OCI-LY1 (cell line): ENCODE measurements at regions not wholly inside any gene's neighbourhood (a gene's known extent, or its start where the extent isn't known, plus 50 kb on each side); places are given as distances from the start of the nearest gene placed in this dataset.

Source experiments
- H2AFZ ChIP-seq: fragments of 200-600 bp; sonication (generic), shearing (Covaris generic); 2 replicates; pipeline ENCODE4 v1.6.0; 2014; ENCODE audit warnings: antibody characterized with exemption, mild to moderate bottlenecking, low read length
- H3F3A ChIP-seq: fragments of 200-600 bp; sonication (generic), shearing (Covaris generic); 2 replicates; pipeline ENCODE4 v1.6.0; 2014; ENCODE audit warnings: mild to moderate bottlenecking, antibody characterized with exemption, low read length, moderate library complexity; ENCODE audit not compliant: insufficient read depth
- H3K27ac ChIP-seq: fragments of 200-600 bp; sonication (generic); 2 replicates; pipeline ENCODE4 v1.5.1; 2014; ENCODE audit warnings: low read length, mixed run types, mild to moderate bottlenecking, low read depth; ENCODE audit not compliant: poor library complexity, severe bottlenecking
- H3K27me3 ChIP-seq: fragments of 200-600 bp; sonication (generic); 2 replicates; pipeline ENCODE4 v1.6.0; 2014; ENCODE audit warnings: antibody characterized with exemption, mild to moderate bottlenecking, low read length, moderate library complexity; ENCODE audit not compliant: insufficient read depth
- H3K36me3 ChIP-seq: fragments of 200-600 bp; sonication (generic); 2 replicates; pipeline ENCODE4 v1.6.1; 2014; ENCODE audit warnings: mild to moderate bottlenecking, antibody characterized with exemption, low read length, moderate library complexity, mixed read lengths; ENCODE audit not compliant: insufficient read depth
- H3K4me1 ChIP-seq: fragments of 200-600 bp; sonication (generic); 2 replicates; pipeline ENCODE4 v1.5.1; 2014; ENCODE audit warnings: mild to moderate bottlenecking, low read length, moderate library complexity; ENCODE audit not compliant: insufficient read depth, severe bottlenecking
- H3K4me2 ChIP-seq: fragments of 200-600 bp; sonication (generic), shearing (Covaris generic); 2 replicates; pipeline ENCODE4 v1.6.1; 2014; ENCODE audit warnings: low read length
- H3K4me3 ChIP-seq: fragments of 200-600 bp; sonication (generic); 2 replicates; pipeline ENCODE4 v1.5.1; 2014; ENCODE audit warnings: low read length, low read depth, mild to moderate bottlenecking, mixed read lengths; ENCODE audit not compliant: poor library complexity, severe bottlenecking
- H3K79me2 ChIP-seq: fragments of 200-600 bp; shearing (Covaris generic); 2 replicates; pipeline ENCODE4 v1.6.1; 2016; ENCODE audit warnings: mixed run types, low read length, mixed read lengths; ENCODE audit not compliant: insufficient read depth
- H3K9ac ChIP-seq: fragments of 200-600 bp; sonication (generic), shearing (Covaris generic); 2 replicates; pipeline ENCODE4 v1.6.1; 2014; ENCODE audit warnings: mild to moderate bottlenecking, low read length, mixed read lengths
- H3K9me2 ChIP-seq: fragments of 200-600 bp; sonication (generic), shearing (Covaris generic); 2 replicates; pipeline ENCODE4 v1.6.1; 2014; ENCODE audit warnings: low read depth, mild to moderate bottlenecking, low read length, mixed read lengths
- H3K9me3 ChIP-seq: fragments of 200-600 bp; shearing (Covaris generic); 2 replicates; pipeline ENCODE4 v1.6.1; 2014; ENCODE audit warnings: low read length, mixed read lengths
- H4K20me1 ChIP-seq: fragments of 200-600 bp; sonication (generic), shearing (Covaris generic); 2 replicates; pipeline ENCODE4 v1.6.0; 2016; ENCODE audit warnings: mild to moderate bottlenecking, low read length; ENCODE audit not compliant: insufficient read depth
- EZH2 ChIP-seq: fragments of 200-600 bp; sonication (generic), shearing (Covaris generic); IDR thresholded peaks from 2 replicates; pipeline ENCODE4 v1.8.0; 2017; ENCODE audit warnings: borderline replicate concordance, mixed run types, mild to moderate bottlenecking, antibody characterized with exemption, low read length, moderate library complexity, mixed read lengths
- TF ChIP-seq, protein P1 (sequence below): fragments of 200-600 bp; sonication (generic), shearing (Covaris generic); IDR thresholded peaks from 2 replicates; pipeline ENCODE4 v1.5.1; 2017; ENCODE audit warnings: mild to moderate bottlenecking, antibody characterized with exemption, low read length, moderate library complexity, mixed read lengths

DNA sequence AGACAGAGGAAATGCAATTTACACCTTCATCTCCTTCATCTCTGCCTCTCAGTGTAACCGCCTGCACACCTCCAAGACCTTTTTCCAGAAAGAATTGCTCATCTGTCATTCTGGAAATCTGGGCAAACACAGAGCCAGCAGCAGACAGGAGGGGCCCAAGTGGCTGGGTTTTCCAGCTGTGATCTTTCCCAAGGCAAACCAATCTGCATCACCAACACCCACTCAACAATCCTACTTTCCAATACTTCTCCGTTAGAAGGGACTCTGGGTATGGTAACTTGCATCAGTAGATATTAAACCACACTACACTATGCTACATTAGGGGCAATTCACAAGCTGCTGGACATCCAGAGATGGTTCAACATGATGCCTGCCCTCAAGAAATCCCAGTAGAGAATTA is 781.8 kb upstream of the AUTS2 start:
- H3K79me2 ChIP-seq: no peaks in the 10 kb centered on the region
- H2AFZ ChIP-seq: no peak overlapping the region
- H3K9ac ChIP-seq: no peak overlapping the region
- H3K4me1 ChIP-seq: no peaks in the 10 kb centered on the region
- H3K36me3 ChIP-seq: no peaks in the 10 kb centered on the region
- no peaks in the 10 kb centered on the region for H4K20me1 ChIP-seq
- H3K4me2 ChIP-seq: no peak overlapping the region
- H3K4me3 ChIP-seq: no peak overlapping the region
- H3K9me2 ChIP-seq: no peaks in the 10 kb centered on the region
- H3K9me3 ChIP-seq: no peaks in the 10 kb centered on the region
- no peaks in the 10 kb centered on the region for H3F3A ChIP-seq
- peaks cover 11% of the 10 kb centered on the region; the same call in 1 of the 2 replicates for H3K27me3 ChIP-seq
- TF ChIP-seq, protein P1, sequence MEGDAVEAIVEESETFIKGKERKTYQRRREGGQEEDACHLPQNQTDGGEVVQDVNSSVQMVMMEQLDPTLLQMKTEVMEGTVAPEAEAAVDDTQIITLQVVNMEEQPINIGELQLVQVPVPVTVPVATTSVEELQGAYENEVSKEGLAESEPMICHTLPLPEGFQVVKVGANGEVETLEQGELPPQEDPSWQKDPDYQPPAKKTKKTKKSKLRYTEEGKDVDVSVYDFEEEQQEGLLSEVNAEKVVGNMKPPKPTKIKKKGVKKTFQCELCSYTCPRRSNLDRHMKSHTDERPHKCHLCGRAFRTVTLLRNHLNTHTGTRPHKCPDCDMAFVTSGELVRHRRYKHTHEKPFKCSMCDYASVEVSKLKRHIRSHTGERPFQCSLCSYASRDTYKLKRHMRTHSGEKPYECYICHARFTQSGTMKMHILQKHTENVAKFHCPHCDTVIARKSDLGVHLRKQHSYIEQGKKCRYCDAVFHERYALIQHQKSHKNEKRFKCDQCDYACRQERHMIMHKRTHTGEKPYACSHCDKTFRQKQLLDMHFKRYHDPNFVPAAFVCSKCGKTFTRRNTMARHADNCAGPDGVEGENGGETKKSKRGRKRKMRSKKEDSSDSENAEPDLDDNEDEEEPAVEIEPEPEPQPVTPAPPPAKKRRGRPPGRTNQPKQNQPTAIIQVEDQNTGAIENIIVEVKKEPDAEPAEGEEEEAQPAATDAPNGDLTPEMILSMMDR: no peak
- TF ChIP-seq EZH2: no peak
- no peak overlapping the region for H3K27ac ChIP-seq

DNA sequence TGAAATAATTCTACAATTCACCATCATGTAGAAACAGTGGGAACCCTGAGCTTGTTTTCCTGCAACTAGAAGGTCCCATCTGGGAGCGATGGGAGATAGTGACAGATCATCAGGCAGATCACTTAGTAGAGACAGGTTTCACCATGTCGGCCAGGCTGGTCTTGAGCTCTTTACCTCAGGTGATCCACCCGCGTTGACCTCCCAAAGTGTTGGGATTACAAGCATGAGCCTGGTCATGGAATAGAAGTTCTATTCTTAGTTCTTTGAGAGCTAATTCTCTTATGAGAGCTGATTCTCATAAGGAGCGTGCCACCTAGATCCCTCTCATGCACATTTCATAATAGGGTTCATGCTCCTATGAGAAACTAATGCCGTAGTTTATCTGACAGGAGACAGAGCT is 778.0 kb upstream of the AUTS2 start:
- Histone ChIP-seq H3K27me3 (peaks cover 11% of the 10 kb centered on the region; the same call in 1 of the 2 replicates), H3F3A (no peaks in the 10 kb centered on the region), H3K4me3 (no peak overlapping the region), H2AFZ (no peak overlapping the region), H3K9ac (no peak overlapping the region), H3K9me2 (no peaks in the 10 kb centered on the region), H3K79me2 (no peaks in the 10 kb centered on the region), H3K36me3 (no peaks in the 10 kb centered on the region), H3K4me1 (no peaks in the 10 kb centered on the region), H4K20me1 (no peaks in the 10 kb centered on the region), H3K27ac (no peak overlapping the region), H3K4me2 (no peak overlapping the region), H3K9me3 (no peaks in the 10 kb centered on the region; the same call in 1 of the 2 replicates)
- no peak for TF ChIP-seq EZH2
- TF ChIP-seq, protein P1: no peak

DNA sequence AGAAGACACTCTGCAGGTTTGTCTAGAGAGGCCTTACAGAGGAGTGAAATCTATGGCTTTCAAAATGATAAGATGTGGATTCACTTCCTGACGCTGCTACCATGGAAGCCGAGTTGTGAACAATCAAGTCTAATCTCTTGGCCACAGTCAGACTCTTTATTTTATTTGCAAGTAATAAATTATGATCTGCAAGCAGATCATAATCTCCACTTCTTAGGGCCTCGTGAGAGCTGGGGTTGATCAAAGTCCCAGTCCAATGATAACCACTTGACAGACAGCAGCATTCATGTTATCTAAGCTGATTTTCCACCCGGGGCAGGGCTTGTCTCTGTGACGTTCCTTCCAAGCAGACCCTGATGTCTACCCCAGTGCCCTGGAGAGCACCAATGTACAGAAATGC is 776.4 kb upstream of the AUTS2 start:
- no peak overlapping the region for H3K9ac ChIP-seq
- H3K36me3 ChIP-seq: no peaks in the 10 kb centered on the region
- H2AFZ ChIP-seq: no peak overlapping the region
- H3K4me3 ChIP-seq: no peak overlapping the region
- H3K4me2 ChIP-seq: no peak overlapping the region
- H3K9me2 ChIP-seq: no peaks in the 10 kb centered on the region
- TF ChIP-seq EZH2: no peak
- TF ChIP-seq, protein P1: no peak
- H3K27ac ChIP-seq: no peak overlapping the region
- no peaks in the 10 kb centered on the region for H3F3A ChIP-seq
- no peaks in the 10 kb centered on the region for H3K4me1 ChIP-seq
- no peaks in the 10 kb centered on the region for H4K20me1 ChIP-seq
- H3K9me3 ChIP-seq: no peaks in the 10 kb centered on the region; the same call in 1 of the 2 replicates
- H3K79me2 ChIP-seq: no peaks in the 10 kb centered on the region
- H3K27me3 ChIP-seq: peaks cover 11% of the 10 kb centered on the region; the same call in 1 of the 2 replicates
